ENCODE measurements at regions not wholly inside any gene's neighbourhood (a gene's known extent, or its start where the extent isn't known, plus 50 kb on each side); places are given as distances from the start of the nearest gene placed in this dataset.

- no peaks in the 10 kb centered on the region for H3K9me3 Mint-ChIP-seq (ENCODE audit: unreplicated experiment)
- CTCF ChIA-PET: no interaction called here
- no peaks in the 10 kb centered on the region for H3K27me3 Mint-ChIP-seq (ENCODE audit: insufficient read depth, unreplicated experiment)
- POLR2A ChIA-PET: no interaction called here
- H3K36me3 Mint-ChIP-seq (ENCODE audit: insufficient read depth, unreplicated experiment): no peaks in the 10 kb centered on the region
- no TSS peak for BruUV-seq (replicated peaks)
- TF ChIP-seq CTCF (IDR thresholded peaks at IDR 0.05; ENCODE audit: unreplicated experiment): no peak
- no peak overlapping the region for H3K27ac Mint-ChIP-seq (ENCODE audit: low read depth, unreplicated experiment)
- H3K4me1 Mint-ChIP-seq (ENCODE audit: insufficient read depth, unreplicated experiment): peaks cover 9% of the 10 kb centered on the region
- H3K4me3 Mint-ChIP-seq (ENCODE audit: unreplicated experiment): no peak overlapping the region
- intact Hi-C loops (cut with micrococcal nuclease): no loop called here
- no peak for DNase-seq (ENCODE audit: unreplicated experiment)
Observed at GRCh38 chr4:33579951-33580350, 2664.4 kb downstream of the ARAP2 start.

GRCh38 chr4:33592701-33593100 lies 2651.6 kb downstream of the ARAP2 start:
- ChIA-PET POLR2A (no interaction called here), CTCF (no interaction called here)
- Mint-ChIP-seq H3K9me3 (ENCODE audit: unreplicated experiment) (peaks cover 31% of the 10 kb centered on the region), H3K4me3 (ENCODE audit: unreplicated experiment) (no peak overlapping the region), H3K4me1 (ENCODE audit: insufficient read depth, unreplicated experiment) (no peaks in the 10 kb centered on the region), H3K27ac (ENCODE audit: low read depth, unreplicated experiment) (no peak overlapping the region), H3K36me3 (ENCODE audit: insufficient read depth, unreplicated experiment) (no peaks in the 10 kb centered on the region), H3K27me3 (ENCODE audit: insufficient read depth, unreplicated experiment) (no peaks in the 10 kb centered on the region)
- no TSS peak for BruUV-seq (replicated peaks)
- peak; percentile 5 for DNase-seq (ENCODE audit: unreplicated experiment)
- TF ChIP-seq CTCF (IDR thresholded peaks at IDR 0.05; ENCODE audit: unreplicated experiment): no peak
- intact Hi-C loops (cut with micrococcal nuclease): no loop called here

- Mint-ChIP-seq H3K27ac (ENCODE audit: low read depth, unreplicated experiment) (no peak overlapping the region), H3K4me3 (ENCODE audit: unreplicated experiment) (no peak overlapping the region), H3K9me3 (ENCODE audit: unreplicated experiment) (no peaks in the 10 kb centered on the region), H3K4me1 (ENCODE audit: insufficient read depth, unreplicated experiment) (no peaks in the 10 kb centered on the region), H3K27me3 (ENCODE audit: insufficient read depth, unreplicated experiment) (no peaks in the 10 kb centered on the region), H3K36me3 (ENCODE audit: insufficient read depth, unreplicated experiment) (peaks cover 6% of the 10 kb centered on the region)
- BruUV-seq (replicated peaks): no TSS peak
- no peak for DNase-seq (ENCODE audit: unreplicated experiment)
- intact Hi-C loops (cut with micrococcal nuclease): no loop called here
- ChIA-PET POLR2A (no interaction called here), CTCF (interaction anchor here (0.6 to 1.0 kb wide), 2 partner anchors 15 to 43 kb away, joined by 3 read pairs; no protein-coding TSS in a partner anchor)
- TF ChIP-seq CTCF (IDR thresholded peaks at IDR 0.05; ENCODE audit: unreplicated experiment): no peak
Observed at GRCh38 chr4:33606951-33607350, 2637.4 kb downstream of the ARAP2 start.

- DNase-seq (ENCODE audit: unreplicated experiment): no peak
- no TSS peak for BruUV-seq (replicated peaks)
- intact Hi-C loops (cut with micrococcal nuclease): no loop called here
- ChIA-PET CTCF (no interaction called here), POLR2A (interaction anchor here (0.7 kb wide), 1 partner anchor 123 kb away, joined by 3 read pairs; no protein-coding TSS in a partner anchor)
- Mint-ChIP-seq H3K4me1 (ENCODE audit: insufficient read depth, unreplicated experiment) (no peaks in the 10 kb centered on the region), H3K9me3 (ENCODE audit: unreplicated experiment) (no peaks in the 10 kb centered on the region), H3K4me3 (ENCODE audit: unreplicated experiment) (no peak overlapping the region), H3K36me3 (ENCODE audit: insufficient read depth, unreplicated experiment) (no peaks in the 10 kb centered on the region), H3K27me3 (ENCODE audit: insufficient read depth, unreplicated experiment) (no peaks in the 10 kb centered on the region), H3K27ac (ENCODE audit: low read depth, unreplicated experiment) (no peak overlapping the region)
- no peak for TF ChIP-seq CTCF (IDR thresholded peaks at IDR 0.05; ENCODE audit: unreplicated experiment)
Observed at GRCh38 chr4:33616121-33616520, 2628.2 kb downstream of the ARAP2 start.

All from MCF 10A (cell line).